ENCODE measurements at regions not wholly inside any gene's neighbourhood (a gene's known extent, or its start where the extent isn't known, plus 50 kb on each side); places are given as distances from the start of the nearest gene placed in this dataset.
"Not testable (repeated sequence)": the region's sequence is repeated elsewhere in the genome, so short reads cannot be mapped to it uniquely, and the experiment has no call there.

GRCh38 chr14:105721602-105721970, 195.2 kb downstream of the TMEM121 start:
- H3K9ac ChIP-seq (replicated peaks in 1 of 4; ENCODE audit: extremely low read depth in 1 of 4, low read depth in 3 of 4, low read length in 3 of 4): not testable (repeated sequence)

DNA sequence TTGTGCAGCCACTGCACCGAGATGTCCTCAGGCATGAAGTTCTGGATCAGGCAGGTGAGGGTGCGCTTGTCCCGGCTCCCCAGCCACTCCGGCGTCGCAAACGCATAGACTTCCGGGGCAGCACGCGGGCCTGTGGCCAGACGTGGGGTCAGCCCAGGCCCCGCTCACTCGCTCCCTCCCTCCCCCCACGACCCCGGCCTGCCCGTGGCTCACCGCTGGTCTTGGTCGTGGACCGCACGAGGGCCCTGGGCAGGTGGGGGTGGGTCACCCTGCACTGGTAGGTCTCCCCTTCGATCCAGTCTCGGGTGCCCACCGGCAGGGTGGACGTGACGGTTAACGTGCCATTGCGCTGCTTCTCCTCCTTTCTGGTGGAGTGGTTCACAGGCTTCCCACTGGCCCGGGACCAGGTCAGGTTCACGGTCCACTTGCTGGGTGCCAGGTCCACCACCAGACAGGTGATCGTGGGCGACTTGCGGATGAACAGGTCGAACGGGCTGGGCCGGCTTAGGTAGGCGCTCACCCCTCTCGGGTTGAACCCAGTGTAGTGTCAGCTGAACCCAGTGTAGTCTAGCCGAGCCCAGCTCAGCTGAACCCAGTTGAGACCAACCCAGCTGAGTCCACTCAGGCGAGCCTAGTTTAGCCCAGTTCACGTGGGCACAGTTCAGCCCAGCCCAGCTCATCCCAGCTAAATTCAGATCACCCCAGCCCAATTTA, 195.8 kb downstream of the TMEM121 start:
- CTCF ChIA-PET (ENCODE audit: partially characterized antibody); H4K8ac ChIP-seq (ENCODE audit: extremely low read depth, insufficient read depth, low read length); H3K4me2 ChIP-seq (ENCODE audit: insufficient read depth in 1 of 2, low read depth in 2 of 2, low read length in 2 of 2); H3K27ac ChIP-seq (ENCODE audit: low read depth, low read length); H3K36me3 ChIP-seq (ENCODE audit: control insufficient read depth in 2 of 4, insufficient read depth in 4 of 4, low read length in 3 of 4); POLR2A ChIA-PET (ENCODE audit: partially characterized antibody); H3K9ac ChIP-seq (replicated peaks in 1 of 4; ENCODE audit: extremely low read depth in 1 of 4, low read depth in 3 of 4, low read length in 3 of 4); FAIRE-seq; H2AFZ ChIP-seq (ENCODE audit: low read length); H3K79me2 ChIP-seq (ENCODE audit: control insufficient read depth in 1 of 2, insufficient read depth in 2 of 2, low read length in 2 of 2); H3K56ac ChIP-seq (replicated peaks; ENCODE audit: insufficient read length, low read depth, low read length); H2BK5ac ChIP-seq (ENCODE audit: low read depth, low read length); H2BK15ac ChIP-seq (ENCODE audit: low read length); H3K14ac ChIP-seq (ENCODE audit: insufficient read length); H3K4ac ChIP-seq (replicated peaks; ENCODE audit: insufficient read length, low read depth, low read length); H2AK5ac ChIP-seq (ENCODE audit: low read depth, low read length); DNase-seq (ENCODE audit: low read depth in 1 of 2, low spot score in 2 of 2); H3K79me1 ChIP-seq (ENCODE audit: low read depth, low read length); H3K18ac ChIP-seq (ENCODE audit: extremely low read depth, low read length); H2BK12ac ChIP-seq (ENCODE audit: low read depth, low read length); H4K91ac ChIP-seq (replicated peaks; ENCODE audit: insufficient read length, low read length); H2BK20ac ChIP-seq (ENCODE audit: low read length); H2BK120ac ChIP-seq (replicated peaks; ENCODE audit: low read depth, low read length); H4K5ac ChIP-seq (ENCODE audit: insufficient read length, low read depth, low read length); H4K20me1 ChIP-seq (replicated peaks in 1 of 2; ENCODE audit: control insufficient read depth in 1 of 2, insufficient read depth in 2 of 2, low read length in 2 of 2); H3K4me3 ChIP-seq (ENCODE audit: extremely low read depth in 1 of 4, insufficient read depth in 2 of 4, low read depth in 3 of 4, low read length in 4 of 4); H3K4me1 ChIP-seq (replicated peaks in 1 of 4; ENCODE audit: control insufficient read depth in 3 of 4, insufficient read depth in 4 of 4, low read length in 3 of 4); H3K27me3 ChIP-seq (replicated peaks in 1 of 4; ENCODE audit: control insufficient read depth in 3 of 4, extremely low read depth in 1 of 4, insufficient read depth in 3 of 4, low read length in 3 of 4); H3K23me2 ChIP-seq (ENCODE audit: low read depth, low read length); H3K23ac ChIP-seq (ENCODE audit: insufficient read length): not testable (repeated sequence)
- H3K9me3 ChIP-seq (ENCODE audit: insufficient read depth in 2 of 2, low read depth in 1 of 2, low read length in 1 of 2): peaks cover 0 to 50% of the 10 kb centered on the region in 2 experiments; a peak in 2 of 4 replicates
- 93% methylated on average over 9 of the region's 40 CpGs; no CpG with 5 or more reads in 1 of the 2 experiments for WGBS, 2 experiments (ENCODE audit: extremely low coverage in 1 of 2, insufficient coverage in 1 of 2, insufficient read length in 1 of 2, insufficient replicate concordance in 2 of 2, low coverage in 1 of 2, low lambda C conversion rate in 2 of 2, missing lambda C conversion rate in 1 of 2)

More at GRCh38 chr14:105721602-105721970, 195.2 kb downstream of the TMEM121 start:
- FAIRE-seq; CTCF ChIA-PET (ENCODE audit: partially characterized antibody); H4K20me1 ChIP-seq (replicated peaks in 1 of 2; ENCODE audit: control insufficient read depth in 1 of 2, insufficient read depth in 2 of 2, low read length in 2 of 2); H3K14ac ChIP-seq (ENCODE audit: insufficient read length); H2AFZ ChIP-seq (ENCODE audit: low read length); H3K4me3 ChIP-seq (ENCODE audit: extremely low read depth in 1 of 4, insufficient read depth in 2 of 4, low read depth in 3 of 4, low read length in 4 of 4); H3K23ac ChIP-seq (ENCODE audit: insufficient read length); DNase-seq (ENCODE audit: low read depth in 1 of 2, low spot score in 2 of 2); H3K4me1 ChIP-seq (replicated peaks in 1 of 4; ENCODE audit: control insufficient read depth in 3 of 4, insufficient read depth in 4 of 4, low read length in 3 of 4); H3K23me2 ChIP-seq (ENCODE audit: low read depth, low read length); H3K27ac ChIP-seq (ENCODE audit: low read depth, low read length); H4K8ac ChIP-seq (ENCODE audit: extremely low read depth, insufficient read depth, low read length); H3K27me3 ChIP-seq (replicated peaks in 1 of 4; ENCODE audit: control insufficient read depth in 3 of 4, extremely low read depth in 1 of 4, insufficient read depth in 3 of 4, low read length in 3 of 4); H3K4me2 ChIP-seq (ENCODE audit: insufficient read depth in 1 of 2, low read depth in 2 of 2, low read length in 2 of 2); H2BK15ac ChIP-seq (ENCODE audit: low read length); H2AK5ac ChIP-seq (ENCODE audit: low read depth, low read length); H2BK120ac ChIP-seq (replicated peaks; ENCODE audit: low read depth, low read length); H3K36me3 ChIP-seq (ENCODE audit: control insufficient read depth in 2 of 4, insufficient read depth in 4 of 4, low read length in 3 of 4); H3K4ac ChIP-seq (replicated peaks; ENCODE audit: insufficient read length, low read depth, low read length); H3K18ac ChIP-seq (ENCODE audit: extremely low read depth, low read length); H4K91ac ChIP-seq (replicated peaks; ENCODE audit: insufficient read length, low read length); POLR2A ChIA-PET (ENCODE audit: partially characterized antibody); H2BK20ac ChIP-seq (ENCODE audit: low read length); H3K56ac ChIP-seq (replicated peaks; ENCODE audit: insufficient read length, low read depth, low read length); H3K79me1 ChIP-seq (ENCODE audit: low read depth, low read length); H3K79me2 ChIP-seq (ENCODE audit: control insufficient read depth in 1 of 2, insufficient read depth in 2 of 2, low read length in 2 of 2); H2BK5ac ChIP-seq (ENCODE audit: low read depth, low read length); H4K5ac ChIP-seq (ENCODE audit: insufficient read length, low read depth, low read length); H2BK12ac ChIP-seq (ENCODE audit: low read depth, low read length): not testable (repeated sequence)
- peaks cover 0 to 53% of the 10 kb centered on the region in 2 experiments; a peak in 2 of 4 replicates for H3K9me3 ChIP-seq (ENCODE audit: insufficient read depth in 2 of 2, low read depth in 1 of 2, low read length in 1 of 2)
- 66% methylated on average over 4 of the region's 17 CpGs; no CpG with 5 or more reads in 1 of the 2 experiments for WGBS, 2 experiments (ENCODE audit: extremely low coverage in 1 of 2, insufficient coverage in 1 of 2, insufficient read length in 1 of 2, insufficient replicate concordance in 2 of 2, low coverage in 1 of 2, low lambda C conversion rate in 2 of 2, missing lambda C conversion rate in 1 of 2)

Measured in H1 (cell line).